Neuron (in vitro differentiated cells): ENCODE measurements at regions not wholly inside any gene's neighbourhood (a gene's known extent, or its start where the extent isn't known, plus 50 kb on each side); places are given as distances from the start of the nearest gene placed in this dataset.

ENCODE experiments used
- H2AFZ ChIP-seq: one replicate; pipeline ENCODE4 v1.6.1; 2013; ENCODE audit warnings: low read depth, mild to moderate bottlenecking, inconsistent platforms, low read length, moderate library complexity
- H3K27me3 ChIP-seq: one replicate; pipeline ENCODE4 v1.6.1; 2013; ENCODE audit warnings: low read length; ENCODE audit not compliant: insufficient read depth
- H3K36me3 ChIP-seq: one replicate; pipeline ENCODE4 v1.6.1; 2013; ENCODE audit warnings: low read length; ENCODE audit not compliant: insufficient read depth
- H3K4me1 ChIP-seq: one replicate; pipeline ENCODE4 v1.6.1; 2013; ENCODE audit warnings: low read length; ENCODE audit not compliant: insufficient read depth
- H3K4me3 ChIP-seq: 2 replicates; pipeline ENCODE4 v1.5.1; 2013; ENCODE audit warnings: mild to moderate bottlenecking, low read length, moderate library complexity
- H3K9me3 ChIP-seq: one replicate; pipeline ENCODE4 v1.6.1; 2013; ENCODE audit warnings: low read length

DNA sequence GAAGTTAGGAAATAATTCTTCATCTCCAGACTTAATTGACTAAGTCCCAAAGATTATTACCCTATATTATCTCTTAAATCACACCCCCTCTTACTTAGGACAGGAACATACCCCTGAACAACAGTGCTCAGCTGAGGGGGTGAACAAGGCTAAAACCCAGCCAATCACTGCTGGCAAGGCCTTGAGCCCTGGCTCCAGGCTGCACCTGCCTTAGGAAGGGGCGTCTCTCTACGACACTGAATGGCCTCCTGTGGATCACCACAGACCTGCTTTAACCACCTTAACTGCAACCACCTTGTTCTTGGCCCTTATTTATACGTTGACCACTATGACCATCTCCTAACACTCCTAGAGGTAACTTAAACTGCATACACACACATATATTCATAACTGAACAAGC, 267.4 kb upstream of the THBS1 start:
- Histone ChIP-seq H3K36me3 (no peaks in the 10 kb centered on the region), H3K9me3 (no peaks in the 10 kb centered on the region)

DNA sequence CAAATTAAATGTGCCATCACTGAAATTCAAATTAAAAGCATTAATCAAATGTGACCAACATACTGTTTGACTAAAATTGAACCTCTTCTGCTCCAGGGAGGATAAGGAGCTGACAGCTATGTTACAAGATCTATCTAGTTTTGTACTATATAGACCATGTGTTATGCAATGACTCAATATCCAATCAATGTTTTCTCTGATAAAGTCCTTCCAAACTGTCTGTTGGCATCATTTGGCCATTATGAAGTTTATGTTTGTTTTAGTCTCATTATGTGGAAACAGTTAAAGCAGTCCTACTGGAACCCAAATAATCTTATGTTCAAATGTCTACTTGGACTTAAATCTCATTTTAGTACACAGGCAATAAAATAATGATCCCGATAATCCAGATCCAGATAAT, 267.0 kb upstream of the THBS1 start:
- Histone ChIP-seq H3K36me3 (no peaks in the 10 kb centered on the region), H3K27me3 (no peaks in the 10 kb centered on the region), H3K4me3 (no peak overlapping the region), H3K4me1 (no peaks in the 10 kb centered on the region), H2AFZ (no peak overlapping the region), H3K9me3 (no peaks in the 10 kb centered on the region)

More for the DNA sequence above, 267.4 kb upstream of the THBS1 start:
- no peak overlapping the region for H3K4me3 ChIP-seq
- no peaks in the 10 kb centered on the region for H3K27me3 ChIP-seq
- H3K4me1 ChIP-seq, result no peaks in the 10 kb centered on the region
- H2AFZ ChIP-seq, result no peak overlapping the region

DNA sequence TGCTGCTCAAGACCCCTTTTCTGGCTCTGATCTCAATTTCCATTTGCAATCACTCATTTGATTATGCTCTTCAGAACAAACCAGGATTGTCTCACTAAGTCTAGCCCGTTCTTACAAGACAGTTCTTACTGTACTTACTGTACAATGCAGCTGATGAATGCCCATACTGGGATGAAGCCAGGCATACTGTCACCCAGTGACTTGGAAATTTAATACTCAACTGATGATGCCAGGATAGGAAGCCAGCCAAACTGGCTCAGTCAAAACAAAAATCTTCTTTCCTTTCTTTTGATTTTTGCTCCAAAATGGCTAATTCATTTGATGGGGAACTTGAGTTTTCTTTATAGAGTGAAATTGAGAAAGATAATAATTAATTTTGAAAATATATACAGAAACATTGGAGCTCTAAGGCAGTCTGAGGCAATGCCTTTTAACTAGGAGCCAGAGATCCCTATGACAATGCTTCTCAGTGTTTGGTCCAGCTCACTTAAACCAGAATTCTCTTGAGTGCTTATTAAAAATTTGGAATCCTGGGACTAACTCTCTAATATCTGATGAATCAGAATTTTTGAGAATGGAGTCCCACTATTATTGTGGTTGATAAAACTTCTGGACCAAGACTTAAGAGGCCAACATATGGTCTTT, 265.6 kb upstream of the THBS1 start:
- Histone ChIP-seq H3K9me3 (peaks cover 3% of the 10 kb centered on the region), H3K36me3 (no peaks in the 10 kb centered on the region), H3K27me3 (no peaks in the 10 kb centered on the region), H3K4me3 (no peak overlapping the region), H2AFZ (no peak overlapping the region), H3K4me1 (no peaks in the 10 kb centered on the region)

DNA sequence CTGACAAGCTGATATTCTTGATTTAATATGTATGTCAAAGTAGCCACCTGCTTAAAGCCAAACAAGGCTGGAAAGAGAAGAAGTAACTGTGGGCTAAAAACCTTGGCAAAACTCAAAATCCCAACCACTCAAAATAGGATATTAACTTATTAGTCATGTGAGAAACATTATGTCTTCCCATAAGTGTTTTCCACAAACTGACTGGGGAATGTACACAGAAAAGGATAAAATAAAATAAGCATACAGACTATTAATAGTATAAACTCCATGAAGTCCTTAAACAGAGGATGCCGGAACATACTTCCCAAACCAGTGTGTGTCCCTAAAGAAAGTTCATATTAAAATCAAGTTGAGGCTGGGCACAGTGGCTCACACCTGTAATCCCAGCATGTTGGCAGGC, 263.7 kb upstream of the THBS1 start:
- Histone ChIP-seq H3K9me3 (peaks cover 3% of the 10 kb centered on the region), H3K27me3 (no peaks in the 10 kb centered on the region), H3K36me3 (no peaks in the 10 kb centered on the region), H3K4me3 (no peak overlapping the region), H2AFZ (no peak overlapping the region), H3K4me1 (no peaks in the 10 kb centered on the region)

DNA sequence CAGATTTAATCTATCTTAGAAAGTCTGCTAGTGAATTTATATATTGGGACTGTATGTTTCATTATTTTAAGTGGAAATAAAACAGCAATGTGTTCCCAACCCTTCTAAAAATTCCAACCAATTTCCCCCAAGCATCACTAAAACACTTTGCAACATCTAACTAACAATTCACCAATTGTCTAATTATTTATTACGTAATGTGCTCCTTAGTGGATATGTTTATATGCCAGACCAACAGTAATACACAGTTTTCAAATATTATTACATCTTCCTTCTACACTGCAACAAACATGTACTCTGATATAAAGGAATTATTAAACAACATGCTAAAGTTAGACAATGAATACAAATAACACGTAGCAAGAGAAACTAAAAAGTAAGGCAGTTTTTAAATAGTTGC, 262.6 kb upstream of the THBS1 start:
- Histone ChIP-seq H3K9me3 (peaks cover 3% of the 10 kb centered on the region), H3K4me3 (no peak overlapping the region), H3K27me3 (no peaks in the 10 kb centered on the region), H3K36me3 (no peaks in the 10 kb centered on the region), H2AFZ (no peak overlapping the region), H3K4me1 (no peaks in the 10 kb centered on the region)

DNA sequence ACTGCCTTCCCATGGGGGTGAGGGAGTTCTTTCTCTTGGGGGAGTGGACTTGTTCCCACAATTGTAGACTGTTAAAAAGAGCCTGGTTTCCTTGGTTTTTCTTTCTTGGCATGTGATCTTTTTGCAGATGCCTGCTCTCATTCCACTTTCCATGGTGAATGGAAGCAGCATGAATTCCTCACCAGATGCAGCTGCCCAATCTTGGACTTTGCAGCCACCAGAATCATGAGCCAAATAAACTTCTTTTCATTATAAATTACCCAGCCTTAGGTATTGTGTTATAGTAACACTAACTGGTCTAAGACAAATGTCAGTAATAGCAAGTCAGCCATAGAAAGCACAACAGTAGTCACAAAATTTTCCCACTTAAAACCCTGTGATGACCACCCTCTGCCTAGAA, 260.5 kb upstream of the THBS1 start:
- no peak overlapping the region for H2AFZ ChIP-seq
- peaks cover 3% of the 10 kb centered on the region for H3K9me3 ChIP-seq
- H3K27me3 ChIP-seq, result no peaks in the 10 kb centered on the region
- H3K36me3 ChIP-seq, result no peaks in the 10 kb centered on the region
- no peaks in the 10 kb centered on the region for H3K4me1 ChIP-seq
- H3K4me3 ChIP-seq, result no peak overlapping the region

DNA sequence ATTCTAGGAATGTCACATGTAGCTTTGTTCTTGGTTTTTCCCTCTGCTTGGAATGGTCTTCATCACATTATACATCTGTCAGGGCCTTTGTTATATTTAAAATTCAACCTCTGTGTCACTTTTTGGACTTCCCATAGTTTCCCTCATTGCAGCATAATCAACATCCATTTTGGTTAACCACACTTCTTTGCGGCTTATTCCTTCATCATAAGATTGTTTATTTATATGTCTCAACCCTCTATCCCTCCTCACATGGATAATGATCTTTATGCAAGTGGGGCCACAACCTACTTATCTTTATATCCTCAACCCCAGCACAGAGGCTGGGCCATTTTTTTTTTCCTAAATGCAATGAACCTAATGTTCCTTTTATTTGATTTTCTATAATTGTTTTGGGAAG, 260.0 kb upstream of the THBS1 start:
- Histone ChIP-seq H3K27me3 (no peaks in the 10 kb centered on the region), H3K36me3 (no peaks in the 10 kb centered on the region), H3K4me3 (no peak overlapping the region), H3K4me1 (no peaks in the 10 kb centered on the region), H2AFZ (no peak overlapping the region), H3K9me3 (peaks cover 3% of the 10 kb centered on the region)

DNA sequence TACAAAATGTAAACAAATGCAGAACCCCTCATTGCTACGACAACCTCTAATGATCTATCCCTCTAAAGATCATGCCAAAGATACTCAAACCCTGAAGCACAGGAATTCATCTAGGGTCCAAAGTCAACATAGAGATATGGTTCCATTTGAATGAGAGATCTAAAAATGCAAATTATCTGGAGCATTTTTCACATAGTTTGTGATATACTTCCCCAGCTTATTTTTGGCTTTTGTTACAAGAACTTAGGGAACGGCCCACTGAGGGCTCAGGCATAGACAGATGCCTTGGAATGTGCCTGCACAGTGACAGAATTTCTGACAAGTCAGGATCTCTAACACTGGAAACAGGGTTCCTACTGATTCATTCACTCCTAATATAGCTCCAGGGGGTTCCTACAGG, 258.9 kb upstream of the THBS1 start:
- Histone ChIP-seq H3K4me1 (no peaks in the 10 kb centered on the region), H3K36me3 (no peaks in the 10 kb centered on the region), H3K4me3 (no peak overlapping the region), H2AFZ (no peak overlapping the region), H3K27me3 (no peaks in the 10 kb centered on the region), H3K9me3 (peaks cover 3% of the 10 kb centered on the region)

DNA sequence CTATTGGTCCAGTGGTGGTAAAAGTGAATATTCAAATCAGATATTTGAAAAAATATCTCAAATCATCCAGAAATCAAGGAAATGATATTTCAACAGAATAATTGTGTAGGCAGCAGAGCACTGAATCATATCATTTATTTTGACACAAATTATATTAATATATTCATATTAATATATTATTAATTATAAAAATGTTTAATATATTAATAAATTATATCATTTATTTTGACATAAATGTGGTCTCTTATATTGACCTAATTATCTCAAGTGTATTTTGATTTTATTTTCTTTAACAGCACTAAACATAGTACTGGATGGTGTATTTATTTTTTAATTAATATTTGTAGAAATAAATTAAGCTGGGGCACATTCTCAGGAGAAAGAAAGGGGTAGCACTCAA, 257.7 kb upstream of the THBS1 start:
- H3K9me3 ChIP-seq, result peaks cover 3% of the 10 kb centered on the region
- H3K4me3 ChIP-seq, result no peak overlapping the region
- no peaks in the 10 kb centered on the region for H3K4me1 ChIP-seq
- H2AFZ ChIP-seq, result no peak overlapping the region
- H3K27me3 ChIP-seq, result no peaks in the 10 kb centered on the region
- no peaks in the 10 kb centered on the region for H3K36me3 ChIP-seq

DNA sequence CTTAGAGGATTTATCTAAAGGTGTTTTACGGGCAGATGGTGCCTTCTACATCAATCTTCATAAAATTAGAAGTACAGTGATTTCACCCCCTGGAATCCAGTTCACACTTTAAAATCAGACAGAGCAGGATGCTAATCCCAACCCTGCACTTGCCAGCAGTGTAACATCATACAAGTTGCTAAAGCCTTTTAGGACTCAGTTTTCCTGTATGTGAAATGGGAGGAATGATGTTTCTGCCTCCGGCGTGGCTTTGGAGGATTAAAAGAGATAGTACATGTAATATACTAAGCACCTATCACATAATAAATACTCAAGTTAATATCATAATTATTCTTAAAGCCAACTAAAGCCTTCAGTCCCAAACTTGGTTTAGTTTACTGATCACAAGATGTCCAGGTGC, 257.2 kb upstream of the THBS1 start:
- no peaks in the 10 kb centered on the region for H3K4me1 ChIP-seq
- no peaks in the 10 kb centered on the region for H3K27me3 ChIP-seq
- peaks cover 3% of the 10 kb centered on the region for H3K9me3 ChIP-seq
- no peaks in the 10 kb centered on the region for H3K36me3 ChIP-seq
- H3K4me3 ChIP-seq, result no peak overlapping the region
- H2AFZ ChIP-seq, result no peak overlapping the region

DNA sequence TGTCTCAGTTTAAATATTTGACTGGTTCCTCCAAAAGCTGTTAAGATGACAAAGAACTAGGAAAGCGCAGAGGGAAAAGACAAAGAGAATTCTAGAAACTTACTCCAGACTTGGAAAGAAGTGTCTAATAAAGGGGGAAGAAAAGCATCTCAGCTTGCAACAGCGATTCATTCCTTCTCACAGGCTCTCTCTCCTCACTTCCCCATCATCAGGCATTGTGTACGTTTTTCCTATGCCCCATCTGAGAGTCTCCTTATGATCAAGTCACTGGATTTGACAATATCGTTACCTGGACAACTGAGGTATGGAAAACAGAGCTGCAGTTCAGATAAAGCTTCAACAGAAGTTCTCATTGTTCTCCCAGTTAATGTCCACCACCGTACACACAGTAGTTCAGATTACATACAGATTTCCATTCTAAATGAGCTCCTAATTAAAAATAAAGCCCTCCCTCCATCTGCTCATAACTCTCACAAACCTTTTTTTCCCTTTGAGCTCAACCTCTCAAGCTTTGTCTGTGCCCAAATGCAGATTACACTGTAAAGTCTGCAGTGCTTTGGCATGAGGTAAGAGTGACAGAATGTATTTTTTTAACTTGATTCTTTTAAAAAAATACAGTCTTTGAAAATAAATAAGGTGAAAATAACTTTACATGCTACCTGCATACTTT, 254.4 kb upstream of the THBS1 start:
- Histone ChIP-seq H3K4me3 (no peak overlapping the region), H3K9me3 (no peaks in the 10 kb centered on the region), H3K36me3 (no peaks in the 10 kb centered on the region), H3K27me3 (no peaks in the 10 kb centered on the region), H2AFZ (no peak overlapping the region), H3K4me1 (no peaks in the 10 kb centered on the region)

DNA sequence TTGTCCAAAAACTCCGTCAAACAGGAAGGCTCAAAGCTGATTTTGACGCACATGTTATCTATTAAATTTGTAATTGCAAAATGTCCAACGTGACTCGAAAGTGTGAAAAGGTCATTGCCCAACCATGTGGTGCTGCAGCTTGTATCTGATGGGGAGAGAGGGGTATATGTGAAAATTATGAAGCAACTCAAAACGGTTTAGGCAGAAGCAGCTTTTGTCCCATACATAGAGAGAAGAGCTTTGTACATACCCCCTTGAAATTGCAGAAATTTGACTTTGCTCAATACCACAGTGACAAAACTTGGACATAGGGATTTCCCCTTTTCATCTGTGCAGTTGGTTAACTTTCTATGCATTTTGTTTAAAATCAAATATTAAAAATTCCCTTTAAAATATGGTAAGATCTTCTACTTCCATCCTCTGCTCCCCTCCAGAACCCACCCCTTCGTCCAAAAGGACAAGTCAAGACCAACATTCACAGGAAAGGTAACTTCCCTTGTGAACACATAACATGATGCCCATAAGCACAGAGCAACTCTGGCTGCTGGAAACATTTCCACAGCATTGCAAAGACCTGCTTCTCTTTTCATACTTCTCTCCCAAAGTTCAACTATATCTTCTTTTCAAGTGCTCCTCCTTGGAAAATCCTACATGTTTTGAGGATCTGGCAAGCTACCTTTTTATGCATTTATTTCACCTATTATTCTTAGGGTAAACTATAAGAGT, 253.7 kb upstream of the THBS1 start:
- no peaks in the 10 kb centered on the region for H3K4me1 ChIP-seq
- no peak overlapping the region for H3K4me3 ChIP-seq
- H2AFZ ChIP-seq, result no peak overlapping the region
- no peaks in the 10 kb centered on the region for H3K9me3 ChIP-seq
- no peaks in the 10 kb centered on the region for H3K27me3 ChIP-seq
- no peaks in the 10 kb centered on the region for H3K36me3 ChIP-seq

DNA sequence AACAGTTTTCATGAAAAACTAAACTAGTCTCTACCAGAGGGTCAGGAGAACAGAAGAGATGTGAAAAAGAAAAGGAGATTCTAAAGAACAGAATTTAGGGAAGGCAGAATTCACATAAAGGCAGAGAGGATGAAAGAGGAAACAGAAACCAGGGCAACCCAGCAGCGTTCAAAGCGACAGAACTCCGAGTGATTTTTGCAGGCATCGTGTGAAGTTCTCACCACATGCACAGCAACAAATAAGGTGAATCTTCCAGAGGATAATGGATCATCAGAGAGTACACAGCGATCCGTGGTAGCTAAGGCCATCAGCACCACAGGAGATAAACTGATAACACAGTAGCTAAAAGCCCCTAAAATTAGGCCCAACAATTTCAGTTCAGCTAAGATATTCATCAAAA, 250.8 kb upstream of the THBS1 start:
- Histone ChIP-seq H2AFZ (no peak overlapping the region), H3K36me3 (no peaks in the 10 kb centered on the region), H3K4me1 (no peaks in the 10 kb centered on the region), H3K4me3 (no peak overlapping the region), H3K9me3 (no peaks in the 10 kb centered on the region), H3K27me3 (no peaks in the 10 kb centered on the region)
